OCI-LY1 (cell line): ENCODE measurements at regions not wholly inside any gene's neighbourhood (a gene's known extent, or its start where the extent isn't known, plus 50 kb on each side); places are given as distances from the start of the nearest gene placed in this dataset.

ENCODE experiments used
- H2AFZ ChIP-seq: fragments of 200-600 bp; sonication (generic), shearing (Covaris generic); 2 replicates; pipeline ENCODE4 v1.6.0; 2014; ENCODE audit warnings: antibody characterized with exemption, mild to moderate bottlenecking, low read length
- H3F3A ChIP-seq: fragments of 200-600 bp; sonication (generic), shearing (Covaris generic); 2 replicates; pipeline ENCODE4 v1.6.0; 2014; ENCODE audit warnings: mild to moderate bottlenecking, antibody characterized with exemption, low read length, moderate library complexity; ENCODE audit not compliant: insufficient read depth
- H3K27ac ChIP-seq: fragments of 200-600 bp; sonication (generic); 2 replicates; pipeline ENCODE4 v1.5.1; 2014; ENCODE audit warnings: low read length, mixed run types, mild to moderate bottlenecking, low read depth; ENCODE audit not compliant: poor library complexity, severe bottlenecking
- H3K27me3 ChIP-seq: fragments of 200-600 bp; sonication (generic); 2 replicates; pipeline ENCODE4 v1.6.0; 2014; ENCODE audit warnings: antibody characterized with exemption, mild to moderate bottlenecking, low read length, moderate library complexity; ENCODE audit not compliant: insufficient read depth
- H3K36me3 ChIP-seq: fragments of 200-600 bp; sonication (generic); 2 replicates; pipeline ENCODE4 v1.6.1; 2014; ENCODE audit warnings: mild to moderate bottlenecking, antibody characterized with exemption, low read length, moderate library complexity, mixed read lengths; ENCODE audit not compliant: insufficient read depth
- H3K4me1 ChIP-seq: fragments of 200-600 bp; sonication (generic); 2 replicates; pipeline ENCODE4 v1.5.1; 2014; ENCODE audit warnings: mild to moderate bottlenecking, low read length, moderate library complexity; ENCODE audit not compliant: insufficient read depth, severe bottlenecking
- H3K4me2 ChIP-seq: fragments of 200-600 bp; sonication (generic), shearing (Covaris generic); 2 replicates; pipeline ENCODE4 v1.6.1; 2014; ENCODE audit warnings: low read length
- H3K4me3 ChIP-seq: fragments of 200-600 bp; sonication (generic); 2 replicates; pipeline ENCODE4 v1.5.1; 2014; ENCODE audit warnings: low read length, low read depth, mild to moderate bottlenecking, mixed read lengths; ENCODE audit not compliant: poor library complexity, severe bottlenecking
- H3K79me2 ChIP-seq: fragments of 200-600 bp; shearing (Covaris generic); 2 replicates; pipeline ENCODE4 v1.6.1; 2016; ENCODE audit warnings: mixed run types, low read length, mixed read lengths; ENCODE audit not compliant: insufficient read depth
- H3K9ac ChIP-seq: fragments of 200-600 bp; sonication (generic), shearing (Covaris generic); 2 replicates; pipeline ENCODE4 v1.6.1; 2014; ENCODE audit warnings: mild to moderate bottlenecking, low read length, mixed read lengths
- H3K9me2 ChIP-seq: fragments of 200-600 bp; sonication (generic), shearing (Covaris generic); 2 replicates; pipeline ENCODE4 v1.6.1; 2014; ENCODE audit warnings: low read depth, mild to moderate bottlenecking, low read length, mixed read lengths
- H3K9me3 ChIP-seq: fragments of 200-600 bp; shearing (Covaris generic); 2 replicates; pipeline ENCODE4 v1.6.1; 2014; ENCODE audit warnings: low read length, mixed read lengths
- H4K20me1 ChIP-seq: fragments of 200-600 bp; sonication (generic), shearing (Covaris generic); 2 replicates; pipeline ENCODE4 v1.6.0; 2016; ENCODE audit warnings: mild to moderate bottlenecking, low read length; ENCODE audit not compliant: insufficient read depth
- EZH2 ChIP-seq: fragments of 200-600 bp; sonication (generic), shearing (Covaris generic); IDR thresholded peaks from 2 replicates; pipeline ENCODE4 v1.8.0; 2017; ENCODE audit warnings: borderline replicate concordance, mixed run types, mild to moderate bottlenecking, antibody characterized with exemption, low read length, moderate library complexity, mixed read lengths
- TF ChIP-seq, protein P1 (sequence below): fragments of 200-600 bp; sonication (generic), shearing (Covaris generic); IDR thresholded peaks from 2 replicates; pipeline ENCODE4 v1.5.1; 2017; ENCODE audit warnings: mild to moderate bottlenecking, antibody characterized with exemption, low read length, moderate library complexity, mixed read lengths

DNA sequence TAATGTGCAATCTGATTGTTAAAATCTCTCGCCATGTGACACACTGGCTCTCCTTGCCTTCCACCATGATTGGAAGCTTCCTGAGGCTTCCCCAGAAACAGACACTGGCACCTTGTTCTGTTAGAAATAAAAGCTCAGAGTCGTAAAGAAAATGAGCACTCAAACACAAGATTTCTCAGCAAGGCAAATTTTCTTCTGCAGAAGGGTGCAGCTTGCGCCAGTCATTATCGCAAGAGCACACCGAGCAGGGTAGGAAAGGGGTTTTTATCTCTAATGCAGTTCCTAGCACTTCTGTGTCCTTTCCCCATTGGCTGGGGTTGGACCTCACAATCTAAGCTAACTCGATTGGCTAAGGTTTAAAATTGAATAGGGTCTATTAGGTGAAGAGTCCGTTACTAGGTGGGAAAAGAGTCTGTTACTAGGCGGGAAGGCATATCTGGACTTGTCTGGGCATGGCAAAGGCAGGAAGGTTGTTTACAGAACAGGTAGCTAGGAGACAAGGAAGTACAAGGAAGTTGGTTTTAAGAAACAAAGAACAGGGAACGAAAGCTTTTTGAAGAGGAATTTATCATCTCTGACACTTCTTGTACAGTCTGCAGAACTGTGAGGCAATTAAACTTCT, 62.6 kb upstream of the BICD1 start:
- H3K27me3 ChIP-seq, result no peaks in the 10 kb centered on the region
- H4K20me1 ChIP-seq, result no peaks in the 10 kb centered on the region
- no peak overlapping the region for H3K27ac ChIP-seq
- no peak overlapping the region for H3K9ac ChIP-seq
- no peak overlapping the region for H2AFZ ChIP-seq
- no peak overlapping the region for H3K4me3 ChIP-seq
- no peaks in the 10 kb centered on the region for H3K9me2 ChIP-seq
- no peak overlapping the region for H3K4me2 ChIP-seq
- no peaks in the 10 kb centered on the region for H3F3A ChIP-seq
- H3K4me1 ChIP-seq, result no peaks in the 10 kb centered on the region
- H3K79me2 ChIP-seq, result no peaks in the 10 kb centered on the region
- TF ChIP-seq EZH2, result no peak
- TF ChIP-seq, protein P1, sequence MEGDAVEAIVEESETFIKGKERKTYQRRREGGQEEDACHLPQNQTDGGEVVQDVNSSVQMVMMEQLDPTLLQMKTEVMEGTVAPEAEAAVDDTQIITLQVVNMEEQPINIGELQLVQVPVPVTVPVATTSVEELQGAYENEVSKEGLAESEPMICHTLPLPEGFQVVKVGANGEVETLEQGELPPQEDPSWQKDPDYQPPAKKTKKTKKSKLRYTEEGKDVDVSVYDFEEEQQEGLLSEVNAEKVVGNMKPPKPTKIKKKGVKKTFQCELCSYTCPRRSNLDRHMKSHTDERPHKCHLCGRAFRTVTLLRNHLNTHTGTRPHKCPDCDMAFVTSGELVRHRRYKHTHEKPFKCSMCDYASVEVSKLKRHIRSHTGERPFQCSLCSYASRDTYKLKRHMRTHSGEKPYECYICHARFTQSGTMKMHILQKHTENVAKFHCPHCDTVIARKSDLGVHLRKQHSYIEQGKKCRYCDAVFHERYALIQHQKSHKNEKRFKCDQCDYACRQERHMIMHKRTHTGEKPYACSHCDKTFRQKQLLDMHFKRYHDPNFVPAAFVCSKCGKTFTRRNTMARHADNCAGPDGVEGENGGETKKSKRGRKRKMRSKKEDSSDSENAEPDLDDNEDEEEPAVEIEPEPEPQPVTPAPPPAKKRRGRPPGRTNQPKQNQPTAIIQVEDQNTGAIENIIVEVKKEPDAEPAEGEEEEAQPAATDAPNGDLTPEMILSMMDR, result no peak
- H3K9me3 ChIP-seq, result peaks cover 14% of the 10 kb centered on the region
- no peaks in the 10 kb centered on the region for H3K36me3 ChIP-seq

DNA sequence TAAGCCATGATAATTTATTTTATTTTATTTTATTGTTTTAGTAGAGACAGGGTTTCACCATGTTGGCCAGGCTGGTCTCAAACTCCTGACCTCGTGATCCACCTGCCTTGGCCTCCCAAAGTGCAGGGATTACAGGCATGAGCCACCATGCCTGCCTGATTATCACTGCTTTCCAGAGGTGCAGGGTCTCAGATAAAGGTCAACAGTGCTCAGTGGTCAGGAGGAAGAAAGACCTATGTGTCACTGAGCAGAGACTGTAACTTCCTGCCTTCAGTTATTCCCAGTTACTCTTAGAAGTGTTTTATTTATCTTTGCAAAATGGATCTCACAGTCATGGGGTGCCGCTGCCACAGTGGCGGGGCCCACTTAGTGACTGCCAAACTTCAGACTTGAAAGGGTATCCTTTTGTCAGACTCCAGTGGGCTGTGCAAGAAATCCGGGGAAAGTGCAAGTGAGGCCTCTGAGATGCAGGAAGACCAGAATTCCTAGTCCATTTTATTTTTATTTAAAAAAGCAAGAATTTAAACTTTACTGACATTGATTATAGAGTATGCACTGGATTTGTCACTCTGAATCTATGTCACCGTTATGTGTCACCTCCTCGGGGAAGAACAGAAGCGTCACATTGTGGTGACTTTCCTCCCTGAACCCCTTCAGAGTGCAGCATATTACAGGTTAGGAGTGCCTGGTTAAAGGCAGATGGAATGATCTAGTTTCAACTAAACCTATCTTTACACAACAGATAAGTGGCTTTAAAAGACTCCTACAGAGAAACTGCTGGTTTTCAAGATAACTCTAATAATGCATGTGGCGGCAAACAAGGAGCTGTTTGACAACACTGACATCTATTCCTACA, 59.1 kb upstream of the BICD1 start:
- Histone ChIP-seq H3F3A (no peaks in the 10 kb centered on the region), H3K36me3 (no peaks in the 10 kb centered on the region), H3K9me3 (peaks cover 14% of the 10 kb centered on the region), H3K4me3 (no peak overlapping the region), H3K79me2 (no peaks in the 10 kb centered on the region), H3K27me3 (no peaks in the 10 kb centered on the region), H3K4me2 (no peak overlapping the region), H3K27ac (no peak overlapping the region), H3K4me1 (peaks cover 7% of the 10 kb centered on the region), H4K20me1 (no peaks in the 10 kb centered on the region), H3K9ac (no peak overlapping the region), H3K9me2 (no peaks in the 10 kb centered on the region), H2AFZ (no peak overlapping the region; the same call in 1 of the 2 replicates)
- TF ChIP-seq, protein P1, result no peak
- no peak for TF ChIP-seq EZH2

DNA sequence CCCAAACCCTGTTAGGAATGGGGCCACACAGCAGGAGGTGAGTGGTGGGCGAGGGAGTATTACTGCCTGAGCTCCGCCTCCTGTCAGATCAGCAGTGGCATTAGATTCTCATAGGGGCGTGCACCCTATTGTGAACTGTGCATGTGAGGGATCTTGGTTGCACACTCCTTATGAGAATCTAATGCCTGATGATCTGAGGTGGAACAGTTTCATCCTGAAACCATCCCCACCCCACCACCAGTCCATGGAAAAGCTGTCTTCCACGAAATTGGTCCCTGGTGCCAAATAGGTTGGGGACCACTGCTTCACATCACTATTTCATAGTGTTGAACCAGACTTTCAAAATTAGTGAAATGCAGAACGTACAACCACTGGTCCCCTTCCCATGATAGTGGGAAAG, 57.9 kb upstream of the BICD1 start:
- H3K9me3 ChIP-seq, result peaks cover 5% of the 10 kb centered on the region
- H2AFZ ChIP-seq, result no peak overlapping the region
- no peaks in the 10 kb centered on the region for H3K36me3 ChIP-seq
- H4K20me1 ChIP-seq, result no peaks in the 10 kb centered on the region
- no peak overlapping the region for H3K4me3 ChIP-seq
- no peaks in the 10 kb centered on the region for H3K27me3 ChIP-seq
- peaks cover 7% of the 10 kb centered on the region for H3K4me1 ChIP-seq
- H3F3A ChIP-seq, result no peaks in the 10 kb centered on the region
- H3K27ac ChIP-seq, result no peak overlapping the region
- TF ChIP-seq, protein P1, result no peak
- TF ChIP-seq EZH2, result no peak
- H3K4me2 ChIP-seq, result no peak overlapping the region
- no peaks in the 10 kb centered on the region for H3K9me2 ChIP-seq
- H3K9ac ChIP-seq, result no peak overlapping the region
- no peaks in the 10 kb centered on the region for H3K79me2 ChIP-seq
